ENCODE measurements at regions not wholly inside any gene's neighbourhood (a gene's known extent, or its start where the extent isn't known, plus 50 kb on each side); places are given as distances from the start of the nearest gene placed in this dataset.

DNA sequence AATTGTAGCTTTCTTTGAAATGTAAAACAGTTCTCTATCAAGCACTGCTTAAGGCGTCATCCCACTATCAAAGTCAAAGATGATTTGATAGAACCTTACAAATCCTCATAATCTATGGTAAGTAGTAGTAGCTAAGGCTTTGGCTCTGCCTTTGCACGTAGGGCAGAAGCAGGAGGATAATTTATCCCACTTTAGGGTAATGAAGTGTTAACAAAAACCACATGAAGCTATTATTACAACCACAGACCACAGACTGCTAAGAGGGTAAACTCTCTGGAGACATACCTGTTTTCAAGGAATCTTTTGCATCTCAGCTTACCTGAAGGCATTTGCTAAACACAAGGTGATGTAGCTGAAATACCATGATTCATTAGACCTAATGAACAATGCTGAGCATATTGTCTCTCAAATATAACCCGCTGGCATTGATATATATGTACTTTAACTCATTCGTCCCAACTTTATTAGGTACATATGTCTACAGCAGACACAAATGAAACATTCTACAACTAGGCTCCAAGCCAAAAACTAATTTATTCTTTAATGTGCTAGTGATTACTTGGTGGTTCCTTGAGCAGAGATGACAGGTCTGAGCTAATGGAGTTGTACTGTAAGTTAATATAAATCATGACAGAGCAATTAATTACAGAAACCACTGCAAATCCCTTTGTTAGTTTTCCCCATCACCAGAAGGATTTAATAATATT lies 368.8 kb downstream of the ETNK1 start:
- TF ChIP-seq, protein P1, sequence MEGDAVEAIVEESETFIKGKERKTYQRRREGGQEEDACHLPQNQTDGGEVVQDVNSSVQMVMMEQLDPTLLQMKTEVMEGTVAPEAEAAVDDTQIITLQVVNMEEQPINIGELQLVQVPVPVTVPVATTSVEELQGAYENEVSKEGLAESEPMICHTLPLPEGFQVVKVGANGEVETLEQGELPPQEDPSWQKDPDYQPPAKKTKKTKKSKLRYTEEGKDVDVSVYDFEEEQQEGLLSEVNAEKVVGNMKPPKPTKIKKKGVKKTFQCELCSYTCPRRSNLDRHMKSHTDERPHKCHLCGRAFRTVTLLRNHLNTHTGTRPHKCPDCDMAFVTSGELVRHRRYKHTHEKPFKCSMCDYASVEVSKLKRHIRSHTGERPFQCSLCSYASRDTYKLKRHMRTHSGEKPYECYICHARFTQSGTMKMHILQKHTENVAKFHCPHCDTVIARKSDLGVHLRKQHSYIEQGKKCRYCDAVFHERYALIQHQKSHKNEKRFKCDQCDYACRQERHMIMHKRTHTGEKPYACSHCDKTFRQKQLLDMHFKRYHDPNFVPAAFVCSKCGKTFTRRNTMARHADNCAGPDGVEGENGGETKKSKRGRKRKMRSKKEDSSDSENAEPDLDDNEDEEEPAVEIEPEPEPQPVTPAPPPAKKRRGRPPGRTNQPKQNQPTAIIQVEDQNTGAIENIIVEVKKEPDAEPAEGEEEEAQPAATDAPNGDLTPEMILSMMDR (IDR thresholded peaks at IDR 0.05; ENCODE audit: low read depth, low read length, poor library complexity, severe bottlenecking) = no peak
- TF ChIP-seq EZH2phosphoT487 (IDR thresholded peaks at IDR 0.05; ENCODE audit: borderline replicate concordance, low read length) = no peak
